ENCODE measurements at regions not wholly inside any gene's neighbourhood (a gene's known extent, or its start where the extent isn't known, plus 50 kb on each side); places are given as distances from the start of the nearest gene placed in this dataset.
A peak's percentile ranks its signal among the peaks of the same experiment; 100 is the strongest.

DNA sequence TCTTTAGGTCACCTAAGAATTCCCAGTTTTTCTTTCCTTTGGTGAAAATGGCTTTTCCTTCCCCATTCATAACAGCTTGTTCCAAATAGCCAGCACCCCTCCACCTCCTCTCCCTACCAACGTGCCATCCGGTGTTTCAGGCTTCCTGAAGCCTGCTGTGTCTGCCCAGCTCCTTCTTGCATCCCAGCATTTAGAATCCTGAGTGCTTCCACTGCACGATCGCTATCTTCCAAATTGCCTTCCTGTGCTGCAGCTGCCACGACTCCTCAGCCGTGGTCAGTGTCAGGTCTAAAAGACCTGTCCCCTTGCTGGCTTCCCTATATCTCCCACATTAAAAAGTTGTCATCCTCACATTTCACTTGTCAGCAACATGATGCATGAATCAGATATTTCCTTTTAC, 550.3 kb upstream of the JARID2 start:
- no peak for ATAC-seq
- no peak for TF ChIP-seq ISL1 (CRISPR knock-in tag; IDR thresholded peaks at IDR 0.05)
- TF ChIP-seq, protein P1, sequence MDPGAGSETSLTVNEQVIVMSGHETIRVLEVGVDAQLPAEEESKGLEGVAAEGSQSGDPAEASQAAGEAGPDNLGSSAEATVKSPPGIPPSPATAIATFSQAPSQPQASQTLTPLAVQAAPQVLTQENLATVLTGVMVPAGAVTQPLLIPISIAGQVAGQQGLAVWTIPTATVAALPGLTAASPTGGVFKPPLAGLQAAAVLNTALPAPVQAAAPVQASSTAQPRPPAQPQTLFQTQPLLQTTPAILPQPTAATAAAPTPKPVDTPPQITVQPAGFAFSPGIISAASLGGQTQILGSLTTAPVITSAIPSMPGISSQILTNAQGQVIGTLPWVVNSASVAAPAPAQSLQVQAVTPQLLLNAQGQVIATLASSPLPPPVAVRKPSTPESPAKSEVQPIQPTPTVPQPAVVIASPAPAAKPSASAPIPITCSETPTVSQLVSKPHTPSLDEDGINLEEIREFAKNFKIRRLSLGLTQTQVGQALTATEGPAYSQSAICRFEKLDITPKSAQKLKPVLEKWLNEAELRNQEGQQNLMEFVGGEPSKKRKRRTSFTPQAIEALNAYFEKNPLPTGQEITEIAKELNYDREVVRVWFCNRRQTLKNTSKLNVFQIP (CRISPR knock-in tag; IDR thresholded peaks at IDR 0.05; ENCODE audit: borderline replicate concordance, low read depth), result no peak
- peak; percentile 37; the same call in 1 of the 2 replicates for TF ChIP-seq TCF4 (CRISPR knock-in tag; IDR thresholded peaks at IDR 0.05; ENCODE audit: borderline replicate concordance)
- TF ChIP-seq, protein P2, sequence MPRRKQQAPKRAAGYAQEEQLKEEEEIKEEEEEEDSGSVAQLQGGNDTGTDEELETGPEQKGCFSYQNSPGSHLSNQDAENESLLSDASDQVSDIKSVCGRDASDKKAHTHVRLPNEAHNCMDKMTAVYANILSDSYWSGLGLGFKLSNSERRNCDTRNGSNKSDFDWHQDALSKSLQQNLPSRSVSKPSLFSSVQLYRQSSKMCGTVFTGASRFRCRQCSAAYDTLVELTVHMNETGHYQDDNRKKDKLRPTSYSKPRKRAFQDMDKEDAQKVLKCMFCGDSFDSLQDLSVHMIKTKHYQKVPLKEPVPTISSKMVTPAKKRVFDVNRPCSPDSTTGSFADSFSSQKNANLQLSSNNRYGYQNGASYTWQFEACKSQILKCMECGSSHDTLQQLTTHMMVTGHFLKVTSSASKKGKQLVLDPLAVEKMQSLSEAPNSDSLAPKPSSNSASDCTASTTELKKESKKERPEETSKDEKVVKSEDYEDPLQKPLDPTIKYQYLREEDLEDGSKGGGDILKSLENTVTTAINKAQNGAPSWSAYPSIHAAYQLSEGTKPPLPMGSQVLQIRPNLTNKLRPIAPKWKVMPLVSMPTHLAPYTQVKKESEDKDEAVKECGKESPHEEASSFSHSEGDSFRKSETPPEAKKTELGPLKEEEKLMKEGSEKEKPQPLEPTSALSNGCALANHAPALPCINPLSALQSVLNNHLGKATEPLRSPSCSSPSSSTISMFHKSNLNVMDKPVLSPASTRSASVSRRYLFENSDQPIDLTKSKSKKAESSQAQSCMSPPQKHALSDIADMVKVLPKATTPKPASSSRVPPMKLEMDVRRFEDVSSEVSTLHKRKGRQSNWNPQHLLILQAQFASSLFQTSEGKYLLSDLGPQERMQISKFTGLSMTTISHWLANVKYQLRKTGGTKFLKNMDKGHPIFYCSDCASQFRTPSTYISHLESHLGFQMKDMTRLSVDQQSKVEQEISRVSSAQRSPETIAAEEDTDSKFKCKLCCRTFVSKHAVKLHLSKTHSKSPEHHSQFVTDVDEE (CRISPR knock-in tag; IDR thresholded peaks at IDR 0.05), result 0 out of 2 replicates have a peak, but pooled peaks have one; percentile 23
- TF ChIP-seq BACH2 (CRISPR knock-in tag; IDR thresholded peaks at IDR 0.05; ENCODE audit: borderline replicate concordance), result no peak
- no peak for TF ChIP-seq SNAI2 (CRISPR knock-in tag; IDR thresholded peaks at IDR 0.05)
- no peak for TF ChIP-seq PPARA (CRISPR knock-in tag; IDR thresholded peaks at IDR 0.05; ENCODE audit: borderline replicate concordance)
- no peak for TF ChIP-seq CSDC2 (CRISPR knock-in tag; IDR thresholded peaks at IDR 0.05)
- TF ChIP-seq ZNF70 (CRISPR knock-in tag; IDR thresholded peaks at IDR 0.05), result peak; percentile 38; the same call in 1 of the 2 replicates
- TF ChIP-seq, protein P3, sequence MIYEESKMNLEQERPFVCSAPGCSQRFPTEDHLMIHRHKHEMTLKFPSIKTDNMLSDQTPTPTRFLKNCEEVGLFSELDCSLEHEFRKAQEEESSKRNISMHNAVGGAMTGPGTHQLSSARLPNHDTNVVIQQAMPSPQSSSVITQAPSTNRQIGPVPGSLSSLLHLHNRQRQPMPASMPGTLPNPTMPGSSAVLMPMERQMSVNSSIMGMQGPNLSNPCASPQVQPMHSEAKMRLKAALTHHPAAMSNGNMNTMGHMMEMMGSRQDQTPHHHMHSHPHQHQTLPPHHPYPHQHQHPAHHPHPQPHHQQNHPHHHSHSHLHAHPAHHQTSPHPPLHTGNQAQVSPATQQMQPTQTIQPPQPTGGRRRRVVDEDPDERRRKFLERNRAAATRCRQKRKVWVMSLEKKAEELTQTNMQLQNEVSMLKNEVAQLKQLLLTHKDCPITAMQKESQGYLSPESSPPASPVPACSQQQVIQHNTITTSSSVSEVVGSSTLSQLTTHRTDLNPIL (CRISPR knock-in tag; IDR thresholded peaks at IDR 0.05; ENCODE audit: low read depth), result no peak

DNA sequence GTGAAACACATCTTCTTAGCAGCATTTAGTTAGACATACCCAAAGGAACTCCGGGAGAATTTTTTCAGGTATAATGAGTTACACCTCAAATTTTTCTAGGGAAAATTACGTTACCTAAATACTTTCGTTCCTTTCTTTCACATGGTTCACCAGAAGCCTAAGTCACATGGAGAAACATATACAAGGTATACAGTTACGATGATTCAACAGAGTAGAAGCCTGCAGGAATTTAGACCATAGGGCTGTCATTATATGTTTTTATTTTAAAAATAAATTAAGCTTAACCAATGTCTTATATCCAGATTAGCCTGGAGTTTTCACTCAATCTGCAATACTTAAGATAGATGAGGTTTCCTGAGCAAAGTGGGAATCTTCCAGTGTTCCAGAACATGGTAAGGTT, 549.5 kb upstream of the JARID2 start:
- no peak for ATAC-seq
- TF ChIP-seq BACH2 (CRISPR knock-in tag; IDR thresholded peaks at IDR 0.05; ENCODE audit: borderline replicate concordance) (no peak), ZNF8 (CRISPR knock-in tag; IDR thresholded peaks at IDR 0.05) (no peak), ZFP30 (CRISPR knock-in tag; IDR thresholded peaks at IDR 0.05) (no peak), SNAI2 (CRISPR knock-in tag; IDR thresholded peaks at IDR 0.05) (no peak), ZFP3 (CRISPR knock-in tag; IDR thresholded peaks at IDR 0.05) (no peak), TCF4 (CRISPR knock-in tag; IDR thresholded peaks at IDR 0.05; ENCODE audit: borderline replicate concordance) (no peak), ZC3H10 (CRISPR knock-in tag; IDR thresholded peaks at IDR 0.05) (no peak), ARNTL (CRISPR knock-in tag; IDR thresholded peaks at IDR 0.05; ENCODE audit: borderline replicate concordance, low read depth) (no peak), TOX (CRISPR knock-in tag; IDR thresholded peaks at IDR 0.05; ENCODE audit: borderline replicate concordance) (no peak), GLIS3 (CRISPR knock-in tag; IDR thresholded peaks at IDR 0.05) (no peak), RARB (CRISPR knock-in tag; IDR thresholded peaks at IDR 0.05) (no peak), OSR1 (CRISPR knock-in tag; IDR thresholded peaks at IDR 0.05) (no peak), PPARA (CRISPR knock-in tag; IDR thresholded peaks at IDR 0.05; ENCODE audit: borderline replicate concordance) (no peak)
- TF ChIP-seq, protein P2 (CRISPR knock-in tag; IDR thresholded peaks at IDR 0.05), result no peak
- TF ChIP-seq, protein P1 (CRISPR knock-in tag; IDR thresholded peaks at IDR 0.05; ENCODE audit: borderline replicate concordance, low read depth), result no peak
- TF ChIP-seq, protein P4, sequence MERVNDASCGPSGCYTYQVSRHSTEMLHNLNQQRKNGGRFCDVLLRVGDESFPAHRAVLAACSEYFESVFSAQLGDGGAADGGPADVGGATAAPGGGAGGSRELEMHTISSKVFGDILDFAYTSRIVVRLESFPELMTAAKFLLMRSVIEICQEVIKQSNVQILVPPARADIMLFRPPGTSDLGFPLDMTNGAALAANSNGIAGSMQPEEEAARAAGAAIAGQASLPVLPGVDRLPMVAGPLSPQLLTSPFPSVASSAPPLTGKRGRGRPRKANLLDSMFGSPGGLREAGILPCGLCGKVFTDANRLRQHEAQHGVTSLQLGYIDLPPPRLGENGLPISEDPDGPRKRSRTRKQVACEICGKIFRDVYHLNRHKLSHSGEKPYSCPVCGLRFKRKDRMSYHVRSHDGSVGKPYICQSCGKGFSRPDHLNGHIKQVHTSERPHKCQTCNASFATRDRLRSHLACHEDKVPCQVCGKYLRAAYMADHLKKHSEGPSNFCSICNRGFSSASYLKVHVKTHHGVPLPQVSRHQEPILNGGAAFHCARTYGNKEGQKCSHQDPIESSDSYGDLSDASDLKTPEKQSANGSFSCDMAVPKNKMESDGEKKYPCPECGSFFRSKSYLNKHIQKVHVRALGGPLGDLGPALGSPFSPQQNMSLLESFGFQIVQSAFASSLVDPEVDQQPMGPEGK (CRISPR knock-in tag; IDR thresholded peaks at IDR 0.05; ENCODE audit: borderline replicate concordance), result no peak
- TF ChIP-seq, protein P5, sequence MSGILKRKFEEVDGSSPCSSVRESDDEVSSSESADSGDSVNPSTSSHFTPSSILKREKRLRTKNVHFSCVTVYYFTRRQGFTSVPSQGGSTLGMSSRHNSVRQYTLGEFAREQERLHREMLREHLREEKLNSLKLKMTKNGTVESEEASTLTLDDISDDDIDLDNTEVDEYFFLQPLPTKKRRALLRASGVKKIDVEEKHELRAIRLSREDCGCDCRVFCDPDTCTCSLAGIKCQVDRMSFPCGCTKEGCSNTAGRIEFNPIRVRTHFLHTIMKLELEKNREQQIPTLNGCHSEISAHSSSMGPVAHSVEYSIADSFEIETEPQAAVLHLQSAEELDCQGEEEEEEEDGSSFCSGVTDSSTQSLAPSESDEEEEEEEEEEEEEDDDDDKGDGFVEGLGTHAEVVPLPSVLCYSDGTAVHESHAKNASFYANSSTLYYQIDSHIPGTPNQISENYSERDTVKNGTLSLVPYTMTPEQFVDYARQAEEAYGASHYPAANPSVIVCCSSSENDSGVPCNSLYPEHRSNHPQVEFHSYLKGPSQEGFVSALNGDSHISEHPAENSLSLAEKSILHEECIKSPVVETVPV (CRISPR knock-in tag; IDR thresholded peaks at IDR 0.05), result no peak
